ENCODE measurements at regions not wholly inside any gene's neighbourhood (a gene's known extent, or its start where the extent isn't known, plus 50 kb on each side); places are given as distances from the start of the nearest gene placed in this dataset.
"Not testable (repeated sequence)": the region's sequence is repeated elsewhere in the genome, so short reads cannot be mapped to it uniquely, and the experiment has no call there.

DNA sequence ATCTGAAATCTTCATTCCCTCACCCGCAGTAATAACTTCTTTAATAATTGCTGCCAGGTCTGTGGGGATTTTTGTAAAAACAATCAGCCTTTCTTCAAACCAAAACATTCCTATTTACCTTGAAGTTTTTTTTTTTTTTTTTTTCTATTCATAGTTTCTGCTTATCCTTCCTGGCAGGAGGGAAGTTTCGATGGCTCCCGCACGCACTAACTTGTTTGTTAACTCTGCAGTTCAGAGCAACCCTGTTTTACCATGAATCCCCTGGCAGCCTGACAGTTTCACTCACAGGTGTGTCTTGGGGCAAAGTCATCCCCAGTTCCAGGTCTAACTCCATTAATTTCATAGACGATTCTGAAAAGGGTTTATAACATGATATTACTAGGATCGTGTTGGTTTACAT is 149.3 kb downstream of the KLF6 start:
- no peak overlapping the region for H3K9ac ChIP-seq (ENCODE audit: insufficient read length)
- H3K4me3 ChIP-seq = no peak overlapping the region
- no peaks in the 10 kb centered on the region for H3K36me3 ChIP-seq (ENCODE audit: insufficient read depth, low read length)
- no peak for TF ChIP-seq EZH2 (IDR thresholded peaks at IDR 0.05)
- no peak for TF ChIP-seq FOXP2 (optimal IDR thresholded peaks at IDR 0.05; ENCODE audit: control extremely low read depth, extremely low read length, insufficient read depth)
- TF ChIP-seq POLR2AphosphoS5 (IDR thresholded peaks at IDR 0.05; ENCODE audit: borderline replicate concordance, low read depth, low read length) = no peak
- no peak for DNase-seq (ENCODE audit: low read depth, low spot score)
- no peaks in the 10 kb centered on the region for H3K9me3 ChIP-seq (ENCODE audit: low read depth, low read length)
- no peak overlapping the region for H3K27ac ChIP-seq

- H3K27ac ChIP-seq = no peak overlapping the region
- no peaks in the 10 kb centered on the region for H3K9me3 ChIP-seq (ENCODE audit: low read depth, low read length)
- TF ChIP-seq EZH2 (IDR thresholded peaks at IDR 0.05) (no peak), POLR2AphosphoS5 (IDR thresholded peaks at IDR 0.05; ENCODE audit: borderline replicate concordance, low read depth, low read length) (no peak), FOXP2 (optimal IDR thresholded peaks at IDR 0.05; ENCODE audit: control extremely low read depth, extremely low read length, insufficient read depth) (no peak)
- no peaks in the 10 kb centered on the region for H3K36me3 ChIP-seq (ENCODE audit: insufficient read depth, low read length)
- no peak overlapping the region for H3K9ac ChIP-seq (ENCODE audit: insufficient read length)
- H3K4me3 ChIP-seq = no peak overlapping the region
- no peak for DNase-seq (ENCODE audit: low read depth, low spot score)
Observed at GRCh38 chr10:3635211-3635671, 149.8 kb downstream of the KLF6 start.

GRCh38 chr10:3634646-3635045 is 150.4 kb downstream of the KLF6 start:
- not testable (repeated sequence) for DNase-seq (ENCODE audit: low read depth, low spot score); H3K27ac ChIP-seq; H3K9ac ChIP-seq (ENCODE audit: insufficient read length); H3K4me3 ChIP-seq; H3K36me3 ChIP-seq (ENCODE audit: insufficient read depth, low read length); H3K9me3 ChIP-seq (ENCODE audit: low read depth, low read length)

DNA sequence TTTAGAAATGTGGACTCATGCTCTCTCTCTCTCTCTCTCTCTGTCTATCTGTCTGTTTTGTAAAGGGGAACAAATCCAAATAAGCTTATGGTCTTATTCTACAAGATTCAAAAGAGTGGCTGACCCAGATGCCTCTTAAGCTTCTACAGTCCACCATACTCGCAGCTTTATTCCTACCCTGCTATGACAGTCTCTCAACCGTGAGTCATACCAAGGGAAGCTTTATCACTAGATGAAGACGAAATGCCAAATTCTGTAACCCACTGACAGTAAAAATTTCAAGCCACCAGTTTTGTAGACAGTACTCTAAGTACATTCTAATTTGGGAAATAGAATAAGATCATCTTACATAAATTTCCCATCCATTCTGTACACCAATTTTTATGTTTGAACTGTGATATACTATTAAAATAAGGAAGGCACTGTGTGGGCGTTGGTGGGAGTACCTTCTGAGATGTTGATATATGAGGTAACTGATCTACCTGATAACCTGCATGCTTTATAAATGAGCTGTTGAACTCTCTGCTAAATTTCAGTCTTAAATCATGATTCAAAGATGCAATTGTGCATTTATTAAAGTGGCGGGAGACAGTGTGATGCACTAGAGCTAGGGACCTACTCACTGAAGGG is 153.2 kb downstream of the KLF6 start:
- TF ChIP-seq POLR2AphosphoS5 (IDR thresholded peaks at IDR 0.05; ENCODE audit: borderline replicate concordance, low read depth, low read length) = no peak
- no peak for TF ChIP-seq EZH2 (IDR thresholded peaks at IDR 0.05)
- no peak for TF ChIP-seq FOXP2 (optimal IDR thresholded peaks at IDR 0.05; ENCODE audit: control extremely low read depth, extremely low read length, insufficient read depth)
- Histone ChIP-seq H3K9ac (ENCODE audit: insufficient read length) (no peak overlapping the region), H3K36me3 (ENCODE audit: insufficient read depth, low read length) (no peaks in the 10 kb centered on the region), H3K4me3 (no peak overlapping the region), H3K9me3 (ENCODE audit: low read depth, low read length) (no peaks in the 10 kb centered on the region), H3K27ac (no peak overlapping the region)
- no peak for DNase-seq (ENCODE audit: low read depth, low spot score)

DNA sequence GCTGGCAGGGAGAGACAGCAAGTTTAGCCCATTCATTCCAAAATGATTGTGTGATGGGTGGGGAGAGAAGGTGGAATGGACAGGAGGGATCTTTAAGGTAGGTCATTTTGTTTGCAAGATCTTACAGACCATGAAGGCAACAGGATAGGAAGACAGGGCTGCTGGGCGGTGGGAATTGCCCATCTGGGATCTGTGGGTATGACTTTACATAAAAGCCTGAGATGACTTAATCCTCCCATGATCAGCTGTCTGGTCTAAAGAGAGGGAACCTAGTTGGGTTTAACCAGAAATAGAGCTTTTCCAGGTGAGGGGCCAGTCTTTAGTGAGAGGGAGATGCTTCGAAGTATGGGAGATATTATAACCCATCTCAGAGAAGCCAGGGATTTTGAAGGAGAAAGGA is 153.7 kb downstream of the KLF6 start:
- Histone ChIP-seq H3K9me3 (ENCODE audit: low read depth, low read length) (no peaks in the 10 kb centered on the region), H3K36me3 (ENCODE audit: insufficient read depth, low read length) (no peaks in the 10 kb centered on the region), H3K4me3 (no peak overlapping the region), H3K9ac (ENCODE audit: insufficient read length) (no peak overlapping the region), H3K27ac (no peak overlapping the region)
- no peak for DNase-seq (ENCODE audit: low read depth, low spot score)
- TF ChIP-seq FOXP2 (optimal IDR thresholded peaks at IDR 0.05; ENCODE audit: control extremely low read depth, extremely low read length, insufficient read depth) (no peak), POLR2AphosphoS5 (IDR thresholded peaks at IDR 0.05; ENCODE audit: borderline replicate concordance, low read depth, low read length) (no peak), EZH2 (IDR thresholded peaks at IDR 0.05) (no peak)

GRCh38 chr10:3625959-3626751 is 158.9 kb downstream of the KLF6 start:
- TF ChIP-seq FOXP2 (optimal IDR thresholded peaks at IDR 0.05; ENCODE audit: control extremely low read depth, extremely low read length, insufficient read depth) = no peak
- no peak for TF ChIP-seq EZH2 (IDR thresholded peaks at IDR 0.05)
- no peak for TF ChIP-seq POLR2AphosphoS5 (IDR thresholded peaks at IDR 0.05; ENCODE audit: borderline replicate concordance, low read depth, low read length)
- Histone ChIP-seq H3K36me3 (ENCODE audit: insufficient read depth, low read length) (no peaks in the 10 kb centered on the region), H3K4me3 (no peak overlapping the region), H3K9me3 (ENCODE audit: low read depth, low read length) (no peaks in the 10 kb centered on the region), H3K27ac (no peak overlapping the region), H3K9ac (ENCODE audit: insufficient read length) (no peak overlapping the region)
- DNase-seq (ENCODE audit: low read depth, low spot score) = no peak

DNA sequence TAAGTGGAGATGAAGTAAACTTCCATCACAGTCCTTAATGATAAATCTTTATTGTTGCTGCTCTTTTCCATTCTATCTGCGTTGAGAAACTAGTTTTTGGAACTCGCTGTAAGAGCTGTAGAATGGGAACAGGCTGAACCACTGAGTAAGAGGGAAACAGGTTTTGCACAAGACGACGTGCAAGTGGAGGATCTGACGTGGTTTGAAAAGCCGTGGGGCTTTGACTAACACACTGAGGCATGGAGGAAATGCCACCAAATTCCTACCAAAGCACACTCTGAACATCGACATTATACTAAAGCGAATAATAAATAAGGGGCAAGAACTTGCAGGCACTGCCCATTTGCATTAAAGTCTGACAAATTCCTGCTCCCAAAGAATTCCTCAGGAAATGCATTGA is 160.6 kb downstream of the KLF6 start:
- Histone ChIP-seq H3K4me3 (no peak overlapping the region), H3K9ac (ENCODE audit: insufficient read length) (no peak overlapping the region), H3K36me3 (ENCODE audit: insufficient read depth, low read length) (no peaks in the 10 kb centered on the region), H3K9me3 (ENCODE audit: low read depth, low read length) (no peaks in the 10 kb centered on the region), H3K27ac (no peak overlapping the region)
- DNase-seq (ENCODE audit: low read depth, low spot score) = no peak
- no peak for TF ChIP-seq EZH2 (IDR thresholded peaks at IDR 0.05)

- TF ChIP-seq EZH2 (IDR thresholded peaks at IDR 0.05) (no peak), FOXP2 (optimal IDR thresholded peaks at IDR 0.05; ENCODE audit: control extremely low read depth, extremely low read length, insufficient read depth) (no peak), POLR2AphosphoS5 (IDR thresholded peaks at IDR 0.05; ENCODE audit: borderline replicate concordance, low read depth, low read length) (no peak)
- Histone ChIP-seq H3K36me3 (ENCODE audit: insufficient read depth, low read length) (no peaks in the 10 kb centered on the region), H3K9me3 (ENCODE audit: low read depth, low read length) (no peaks in the 10 kb centered on the region), H3K27ac (no peak overlapping the region), H3K4me3 (no peak overlapping the region), H3K9ac (ENCODE audit: insufficient read length) (no peak overlapping the region)
- DNase-seq (ENCODE audit: low read depth, low spot score) = no peak
Observed at GRCh38 chr10:3623746-3624145, 161.3 kb downstream of the KLF6 start.
